Endothelial cell (in vitro differentiated cells): ENCODE measurements at regions not wholly inside any gene's neighbourhood (a gene's known extent, or its start where the extent isn't known, plus 50 kb on each side); places are given as distances from the start of the nearest gene placed in this dataset.

Experiments
- DNase-seq: peaks from one replicate; pipeline ENCODE4 v3.0.0; 2021; ENCODE audit warnings: low spot score
- H3K27ac Mint-ChIP-seq: one replicate; pipeline ENCODE4 v1.8.0; 2021; ENCODE audit warnings: mixed read lengths, inconsistent platforms; ENCODE audit not compliant: unreplicated experiment
- H3K27me3 Mint-ChIP-seq: one replicate; pipeline ENCODE4 v1.8.0; 2021; ENCODE audit warnings: mild to moderate bottlenecking, moderate library complexity, mixed read lengths, inconsistent platforms; ENCODE audit not compliant: unreplicated experiment
- H3K36me3 Mint-ChIP-seq: one replicate; pipeline ENCODE4 v1.8.0; 2021; ENCODE audit warnings: mild to moderate bottlenecking, low read depth, mixed read lengths, inconsistent platforms; ENCODE audit not compliant: unreplicated experiment
- H3K4me1 Mint-ChIP-seq: one replicate; pipeline ENCODE4 v1.8.0; 2021; ENCODE audit warnings: mild to moderate bottlenecking, mixed read lengths, inconsistent platforms; ENCODE audit not compliant: unreplicated experiment
- H3K4me3 Mint-ChIP-seq: one replicate; pipeline ENCODE4 v1.8.0; 2021; ENCODE audit warnings: mild to moderate bottlenecking, mixed read lengths, inconsistent platforms; ENCODE audit not compliant: unreplicated experiment
- H3K9me3 Mint-ChIP-seq: one replicate; pipeline ENCODE4 v1.8.0; 2021; ENCODE audit warnings: mixed read lengths, inconsistent platforms; ENCODE audit not compliant: unreplicated experiment
- TF ChIP-seq, protein P1 (sequence below): fragments of 200-600 bp; sonication (generic); IDR thresholded peaks from one replicate; pipeline ENCODE4 v1.5.0; 2021; ENCODE audit warnings: antibody characterized with exemption; ENCODE audit not compliant: unreplicated experiment

- peaks cover 2% of the 10 kb centered on the region for H3K27me3 Mint-ChIP-seq
- no peak overlapping the region for H3K27ac Mint-ChIP-seq
- no peak for DNase-seq
- H3K9me3 Mint-ChIP-seq = no peaks in the 10 kb centered on the region
- H3K4me3 Mint-ChIP-seq = no peak overlapping the region
- TF ChIP-seq, protein P1, sequence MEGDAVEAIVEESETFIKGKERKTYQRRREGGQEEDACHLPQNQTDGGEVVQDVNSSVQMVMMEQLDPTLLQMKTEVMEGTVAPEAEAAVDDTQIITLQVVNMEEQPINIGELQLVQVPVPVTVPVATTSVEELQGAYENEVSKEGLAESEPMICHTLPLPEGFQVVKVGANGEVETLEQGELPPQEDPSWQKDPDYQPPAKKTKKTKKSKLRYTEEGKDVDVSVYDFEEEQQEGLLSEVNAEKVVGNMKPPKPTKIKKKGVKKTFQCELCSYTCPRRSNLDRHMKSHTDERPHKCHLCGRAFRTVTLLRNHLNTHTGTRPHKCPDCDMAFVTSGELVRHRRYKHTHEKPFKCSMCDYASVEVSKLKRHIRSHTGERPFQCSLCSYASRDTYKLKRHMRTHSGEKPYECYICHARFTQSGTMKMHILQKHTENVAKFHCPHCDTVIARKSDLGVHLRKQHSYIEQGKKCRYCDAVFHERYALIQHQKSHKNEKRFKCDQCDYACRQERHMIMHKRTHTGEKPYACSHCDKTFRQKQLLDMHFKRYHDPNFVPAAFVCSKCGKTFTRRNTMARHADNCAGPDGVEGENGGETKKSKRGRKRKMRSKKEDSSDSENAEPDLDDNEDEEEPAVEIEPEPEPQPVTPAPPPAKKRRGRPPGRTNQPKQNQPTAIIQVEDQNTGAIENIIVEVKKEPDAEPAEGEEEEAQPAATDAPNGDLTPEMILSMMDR = no peak
- no peaks in the 10 kb centered on the region for H3K4me1 Mint-ChIP-seq
- peaks cover 3% of the 10 kb centered on the region for H3K36me3 Mint-ChIP-seq
Measured at GRCh38 chr7:98565103-98565502, 52.0 kb upstream of the NPTX2 start.

DNA sequence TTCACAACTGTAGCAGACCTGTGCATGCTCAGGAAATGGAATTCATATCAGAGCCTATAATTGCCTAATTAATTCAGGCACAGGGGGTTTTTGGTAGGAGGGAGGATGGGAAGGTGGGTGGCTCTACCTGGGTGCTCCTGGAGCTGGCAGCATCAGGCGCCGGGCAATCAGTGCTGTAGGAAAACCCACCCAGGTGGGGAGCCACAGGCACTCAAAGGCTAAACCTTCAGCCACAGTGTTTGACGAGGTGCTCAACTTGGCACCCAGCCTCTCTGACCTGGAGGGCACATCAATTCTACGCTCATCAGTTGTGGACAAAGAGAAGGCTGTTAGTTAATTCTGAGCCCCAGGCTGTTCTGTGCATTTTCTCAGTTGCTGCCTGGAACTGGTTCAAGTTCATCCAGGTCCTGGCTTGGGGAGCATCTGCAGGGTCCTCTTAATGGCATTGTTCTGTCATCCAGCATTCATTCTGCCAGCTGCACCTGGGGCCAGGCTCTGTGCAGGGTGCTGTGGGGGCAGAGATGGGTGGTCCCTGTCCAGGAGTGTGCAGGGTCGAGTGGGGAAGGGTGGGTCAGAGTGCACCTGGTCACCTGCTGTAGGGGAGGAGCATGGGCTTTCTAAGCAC is 54.1 kb upstream of the NPTX2 start:
- H3K36me3 Mint-ChIP-seq = peaks cover 3% of the 10 kb centered on the region
- H3K27ac Mint-ChIP-seq = no peak overlapping the region
- no peak overlapping the region for H3K4me3 Mint-ChIP-seq
- no peaks in the 10 kb centered on the region for H3K4me1 Mint-ChIP-seq
- no peaks in the 10 kb centered on the region for H3K9me3 Mint-ChIP-seq
- TF ChIP-seq, protein P1 = no peak
- peaks cover 2% of the 10 kb centered on the region for H3K27me3 Mint-ChIP-seq
- DNase-seq = no peak

- peaks cover 2% of the 10 kb centered on the region for H3K27me3 Mint-ChIP-seq
- peaks cover 3% of the 10 kb centered on the region for H3K36me3 Mint-ChIP-seq
- TF ChIP-seq, protein P1 = no peak
- H3K4me1 Mint-ChIP-seq = no peaks in the 10 kb centered on the region
- no peak for DNase-seq
- no peaks in the 10 kb centered on the region for H3K9me3 Mint-ChIP-seq
- no peak overlapping the region for H3K4me3 Mint-ChIP-seq
- no peak overlapping the region for H3K27ac Mint-ChIP-seq
Measured at GRCh38 chr7:98562381-98562823, 54.7 kb upstream of the NPTX2 start.

DNA sequence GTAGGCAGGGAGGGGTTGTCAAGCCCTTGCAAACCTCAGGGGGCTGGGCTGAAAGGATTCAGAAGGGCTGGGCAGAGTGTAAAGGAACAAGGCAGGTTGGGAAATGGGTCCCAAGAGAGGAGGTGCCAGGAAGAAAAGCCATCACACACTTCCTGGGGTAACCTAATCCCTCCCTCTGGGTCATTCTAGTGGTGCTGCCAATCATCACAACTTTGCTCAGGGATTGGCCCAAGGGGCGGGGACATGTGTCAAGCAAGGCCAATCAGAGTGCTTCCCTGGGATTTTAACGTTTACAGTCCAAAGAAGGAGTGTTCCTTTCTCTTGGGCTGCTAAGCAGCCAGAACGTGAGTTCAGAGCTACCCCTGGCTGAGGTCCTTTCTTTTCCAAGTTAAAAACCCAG is 57.1 kb upstream of the NPTX2 start:
- Mint-ChIP-seq H3K27me3 (peaks cover 2% of the 10 kb centered on the region), H3K36me3 (peaks cover 3% of the 10 kb centered on the region), H3K27ac (no peak overlapping the region), H3K4me1 (no peaks in the 10 kb centered on the region), H3K9me3 (no peaks in the 10 kb centered on the region), H3K4me3 (no peak overlapping the region)
- no peak for DNase-seq
- TF ChIP-seq, protein P1 = no peak

- no peaks in the 10 kb centered on the region for H3K9me3 Mint-ChIP-seq
- TF ChIP-seq, protein P1 = no peak
- DNase-seq = no peak
- H3K4me1 Mint-ChIP-seq = no peaks in the 10 kb centered on the region
- no peak overlapping the region for H3K4me3 Mint-ChIP-seq
- H3K36me3 Mint-ChIP-seq = peaks cover 3% of the 10 kb centered on the region
- H3K27ac Mint-ChIP-seq = no peak overlapping the region
- H3K27me3 Mint-ChIP-seq = peaks cover 2% of the 10 kb centered on the region
Measured at GRCh38 chr7:98559219-98559618, 57.9 kb upstream of the NPTX2 start.
